SK-N-SH treated with all-trans-retinoic acid at 6 μM for 48 hours (cell line): ENCODE measurements at regions not wholly inside any gene's neighbourhood (a gene's known extent, or its start where the extent isn't known, plus 50 kb on each side); places are given as distances from the start of the nearest gene placed in this dataset.

Experiments
- ATAC-seq: fragments of 200-7000 bp; cut with Tn5 transposase; 3 replicates; pipeline ENCODE4 v1.9.1; 2020; ENCODE audit warnings: mild to moderate bottlenecking, moderate library complexity
- BACH2 ChIP-seq: fragments of 250-450 bp; sonication (Bioruptor Pico); IDR thresholded peaks from 2 replicates; pipeline ENCODE4 v1.9.0; 2021; ENCODE audit warnings: mild to moderate bottlenecking, borderline replicate concordance
- CSDC2 ChIP-seq: fragments of 250-450 bp; sonication (Bioruptor Pico); IDR thresholded peaks from 2 replicates; pipeline ENCODE4 v1.5.0; 2020; ENCODE audit warnings: mild to moderate bottlenecking, moderate library complexity
- ESRRG ChIP-seq: fragments of 250-450 bp; sonication (Bioruptor Pico); IDR thresholded peaks from 2 replicates; pipeline ENCODE4 v1.6.1; 2021; ENCODE audit warnings: mild to moderate bottlenecking
- GLIS3 ChIP-seq: fragments of 250-450 bp; sonication (Bioruptor Pico); IDR thresholded peaks from 2 replicates; pipeline ENCODE4 v1.5.0; 2020; ENCODE audit warnings: mild to moderate bottlenecking, moderate library complexity
- ISL1 ChIP-seq: fragments of 250-450 bp; sonication (Bioruptor Pico); IDR thresholded peaks from 2 replicates; pipeline ENCODE4 v2.1.2; 2022; ENCODE audit warnings: mild to moderate bottlenecking, moderate library complexity
- OSR1 ChIP-seq: fragments of 250-450 bp; sonication (Bioruptor Pico); IDR thresholded peaks from 2 replicates; pipeline ENCODE4 v1.8.0; 2022; ENCODE audit warnings: moderate library complexity, mild to moderate bottlenecking, inconsistent platforms
- PPARA ChIP-seq: fragments of 250-450 bp; sonication (Bioruptor Pico); IDR thresholded peaks from 2 replicates; pipeline ENCODE4 v1.5.0; 2020; ENCODE audit warnings: mild to moderate bottlenecking, borderline replicate concordance
- RARB ChIP-seq: fragments of 250-450 bp; sonication (Bioruptor Pico); IDR thresholded peaks from 2 replicates; pipeline ENCODE4 v1.8.0; 2021; ENCODE audit warnings: mild to moderate bottlenecking, moderate library complexity
- SNAI2 ChIP-seq: fragments of 250-450 bp; sonication (Bioruptor Pico); IDR thresholded peaks from 2 replicates; pipeline ENCODE4 v1.5.0; 2020; ENCODE audit warnings: mild to moderate bottlenecking, moderate library complexity
- TOX ChIP-seq: fragments of 250-450 bp; sonication (Bioruptor Pico); IDR thresholded peaks from 2 replicates; pipeline ENCODE4 v1.8.0; 2021; ENCODE audit warnings: mild to moderate bottlenecking, moderate library complexity, borderline replicate concordance
- ZC3H10 ChIP-seq: fragments of 250-450 bp; sonication (Bioruptor Pico); IDR thresholded peaks from 2 replicates; pipeline ENCODE4 v1.5.1; 2021; ENCODE audit warnings: mild to moderate bottlenecking, moderate library complexity
- ZFP3 ChIP-seq: fragments of 250-450 bp; sonication (Bioruptor Pico); IDR thresholded peaks from 2 replicates; pipeline ENCODE4 v1.5.0; 2020; ENCODE audit warnings: mild to moderate bottlenecking, moderate library complexity
- ZFP30 ChIP-seq: fragments of 450-650 bp; formaldehyde crosslinking; IDR thresholded peaks from 2 replicates; pipeline ENCODE4 v1.5.0; 2022; ENCODE audit warnings: mild to moderate bottlenecking, moderate library complexity
- ZNF565 ChIP-seq: fragments of 450-650 bp; formaldehyde crosslinking; conservative IDR thresholded peaks from 2 replicates; pipeline ENCODE4 v1.5.0; 2020; ENCODE audit warnings: low read depth, mild to moderate bottlenecking, moderate library complexity
- ZNF70 ChIP-seq: fragments of 450-650 bp; formaldehyde crosslinking; IDR thresholded peaks from 2 replicates; pipeline ENCODE4 v1.5.0; 2020; ENCODE audit warnings: mild to moderate bottlenecking, moderate library complexity
- ZNF8 ChIP-seq: fragments of 450-650 bp; formaldehyde crosslinking; IDR thresholded peaks from 2 replicates; pipeline ENCODE4 v1.5.0; 2020; ENCODE audit warnings: mild to moderate bottlenecking, moderate library complexity
- TF ChIP-seq, protein P1 (sequence below): fragments of 250-450 bp; sonication (Bioruptor Pico); IDR thresholded peaks from 2 replicates; pipeline ENCODE4 v1.5.0; 2020; ENCODE audit warnings: mild to moderate bottlenecking, moderate library complexity
- TF ChIP-seq, protein P2 (sequence below): fragments of 250-450 bp; sonication (Bioruptor Pico); IDR thresholded peaks from 2 replicates; pipeline ENCODE4 v1.8.0; 2020; ENCODE audit warnings: mild to moderate bottlenecking, moderate library complexity, borderline replicate concordance
- TF ChIP-seq, protein P3 (sequence below): fragments of 250-450 bp; sonication (Bioruptor Pico); IDR thresholded peaks from 2 replicates; pipeline ENCODE4 v1.5.1; 2020; ENCODE audit warnings: low read depth, mild to moderate bottlenecking, moderate library complexity
- TF ChIP-seq, protein P4 (sequence below): fragments of 250-450 bp; sonication (Bioruptor Pico); IDR thresholded peaks from 2 replicates; pipeline ENCODE4 v1.8.0; 2021; ENCODE audit warnings: low read depth, mild to moderate bottlenecking, moderate library complexity, borderline replicate concordance
- TF ChIP-seq, protein P5 (sequence below): fragments of 250-450 bp; sonication (Bioruptor Pico); IDR thresholded peaks from 2 replicates; pipeline ENCODE4 v1.5.1; 2021; ENCODE audit warnings: mild to moderate bottlenecking, moderate library complexity

DNA sequence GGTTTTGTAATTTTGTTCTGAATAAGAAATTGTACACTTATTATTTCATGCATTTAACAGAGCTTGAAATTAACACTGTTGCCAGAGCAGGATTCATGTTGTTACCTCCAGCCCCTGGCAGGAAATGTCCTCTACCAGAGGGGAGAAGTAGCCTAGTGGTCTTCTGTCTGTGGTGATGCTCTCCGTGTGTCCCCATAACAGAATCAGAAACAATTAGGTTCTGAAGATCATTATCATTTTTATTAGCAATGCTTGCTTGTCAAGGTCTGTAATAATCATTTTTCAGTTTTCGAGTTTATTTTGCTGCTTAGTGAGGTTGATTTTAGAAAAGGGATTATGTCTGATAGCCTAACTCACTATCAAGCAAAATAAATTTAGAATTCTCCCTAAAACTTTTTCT lies 116.6 kb upstream of the CNTNAP5 start:
- TF ChIP-seq ZNF8 (no peak), ESRRG (CRISPR knock-in tag) (no peak), BACH2 (no peak), ISL1 (CRISPR knock-in tag) (no peak), ZFP30 (CRISPR knock-in tag) (no peak), SNAI2 (CRISPR knock-in tag) (no peak)

DNA sequence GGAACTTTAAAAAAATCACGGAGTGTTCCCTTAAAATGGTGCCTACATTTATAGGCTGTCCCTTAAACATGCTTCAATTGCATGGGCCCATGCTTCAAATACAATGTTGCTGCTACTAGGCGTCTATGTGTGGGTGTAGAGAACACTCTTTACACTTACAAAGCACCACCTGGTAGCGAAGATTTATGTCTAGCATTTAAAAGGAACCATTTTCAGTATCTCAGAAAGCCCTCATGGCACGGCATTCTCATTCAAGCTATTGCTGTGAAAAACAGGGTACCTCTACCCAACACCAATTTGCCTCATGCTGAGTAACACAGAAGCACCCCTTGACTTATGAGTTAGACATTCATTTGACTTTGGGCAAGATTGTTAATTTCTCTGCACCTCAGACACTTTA lies 112.9 kb upstream of the CNTNAP5 start:
- ATAC-seq: no peak
- no peak for TF ChIP-seq OSR1 (CRISPR knock-in tag)
- TF ChIP-seq TOX (CRISPR knock-in tag): no peak
- TF ChIP-seq, protein P1, sequence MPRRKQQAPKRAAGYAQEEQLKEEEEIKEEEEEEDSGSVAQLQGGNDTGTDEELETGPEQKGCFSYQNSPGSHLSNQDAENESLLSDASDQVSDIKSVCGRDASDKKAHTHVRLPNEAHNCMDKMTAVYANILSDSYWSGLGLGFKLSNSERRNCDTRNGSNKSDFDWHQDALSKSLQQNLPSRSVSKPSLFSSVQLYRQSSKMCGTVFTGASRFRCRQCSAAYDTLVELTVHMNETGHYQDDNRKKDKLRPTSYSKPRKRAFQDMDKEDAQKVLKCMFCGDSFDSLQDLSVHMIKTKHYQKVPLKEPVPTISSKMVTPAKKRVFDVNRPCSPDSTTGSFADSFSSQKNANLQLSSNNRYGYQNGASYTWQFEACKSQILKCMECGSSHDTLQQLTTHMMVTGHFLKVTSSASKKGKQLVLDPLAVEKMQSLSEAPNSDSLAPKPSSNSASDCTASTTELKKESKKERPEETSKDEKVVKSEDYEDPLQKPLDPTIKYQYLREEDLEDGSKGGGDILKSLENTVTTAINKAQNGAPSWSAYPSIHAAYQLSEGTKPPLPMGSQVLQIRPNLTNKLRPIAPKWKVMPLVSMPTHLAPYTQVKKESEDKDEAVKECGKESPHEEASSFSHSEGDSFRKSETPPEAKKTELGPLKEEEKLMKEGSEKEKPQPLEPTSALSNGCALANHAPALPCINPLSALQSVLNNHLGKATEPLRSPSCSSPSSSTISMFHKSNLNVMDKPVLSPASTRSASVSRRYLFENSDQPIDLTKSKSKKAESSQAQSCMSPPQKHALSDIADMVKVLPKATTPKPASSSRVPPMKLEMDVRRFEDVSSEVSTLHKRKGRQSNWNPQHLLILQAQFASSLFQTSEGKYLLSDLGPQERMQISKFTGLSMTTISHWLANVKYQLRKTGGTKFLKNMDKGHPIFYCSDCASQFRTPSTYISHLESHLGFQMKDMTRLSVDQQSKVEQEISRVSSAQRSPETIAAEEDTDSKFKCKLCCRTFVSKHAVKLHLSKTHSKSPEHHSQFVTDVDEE: no peak
- no peak for TF ChIP-seq PPARA (CRISPR knock-in tag)
- TF ChIP-seq, protein P2, sequence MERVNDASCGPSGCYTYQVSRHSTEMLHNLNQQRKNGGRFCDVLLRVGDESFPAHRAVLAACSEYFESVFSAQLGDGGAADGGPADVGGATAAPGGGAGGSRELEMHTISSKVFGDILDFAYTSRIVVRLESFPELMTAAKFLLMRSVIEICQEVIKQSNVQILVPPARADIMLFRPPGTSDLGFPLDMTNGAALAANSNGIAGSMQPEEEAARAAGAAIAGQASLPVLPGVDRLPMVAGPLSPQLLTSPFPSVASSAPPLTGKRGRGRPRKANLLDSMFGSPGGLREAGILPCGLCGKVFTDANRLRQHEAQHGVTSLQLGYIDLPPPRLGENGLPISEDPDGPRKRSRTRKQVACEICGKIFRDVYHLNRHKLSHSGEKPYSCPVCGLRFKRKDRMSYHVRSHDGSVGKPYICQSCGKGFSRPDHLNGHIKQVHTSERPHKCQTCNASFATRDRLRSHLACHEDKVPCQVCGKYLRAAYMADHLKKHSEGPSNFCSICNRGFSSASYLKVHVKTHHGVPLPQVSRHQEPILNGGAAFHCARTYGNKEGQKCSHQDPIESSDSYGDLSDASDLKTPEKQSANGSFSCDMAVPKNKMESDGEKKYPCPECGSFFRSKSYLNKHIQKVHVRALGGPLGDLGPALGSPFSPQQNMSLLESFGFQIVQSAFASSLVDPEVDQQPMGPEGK (CRISPR knock-in tag): no peak
- TF ChIP-seq CSDC2 (CRISPR knock-in tag): no peak
- no peak for TF ChIP-seq ESRRG (CRISPR knock-in tag)
- TF ChIP-seq, protein P3, sequence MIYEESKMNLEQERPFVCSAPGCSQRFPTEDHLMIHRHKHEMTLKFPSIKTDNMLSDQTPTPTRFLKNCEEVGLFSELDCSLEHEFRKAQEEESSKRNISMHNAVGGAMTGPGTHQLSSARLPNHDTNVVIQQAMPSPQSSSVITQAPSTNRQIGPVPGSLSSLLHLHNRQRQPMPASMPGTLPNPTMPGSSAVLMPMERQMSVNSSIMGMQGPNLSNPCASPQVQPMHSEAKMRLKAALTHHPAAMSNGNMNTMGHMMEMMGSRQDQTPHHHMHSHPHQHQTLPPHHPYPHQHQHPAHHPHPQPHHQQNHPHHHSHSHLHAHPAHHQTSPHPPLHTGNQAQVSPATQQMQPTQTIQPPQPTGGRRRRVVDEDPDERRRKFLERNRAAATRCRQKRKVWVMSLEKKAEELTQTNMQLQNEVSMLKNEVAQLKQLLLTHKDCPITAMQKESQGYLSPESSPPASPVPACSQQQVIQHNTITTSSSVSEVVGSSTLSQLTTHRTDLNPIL (CRISPR knock-in tag): no peak
- TF ChIP-seq ZFP30 (CRISPR knock-in tag): no peak

More for the DNA sequence above, 116.6 kb upstream of the CNTNAP5 start:
- ATAC-seq: no peak

DNA sequence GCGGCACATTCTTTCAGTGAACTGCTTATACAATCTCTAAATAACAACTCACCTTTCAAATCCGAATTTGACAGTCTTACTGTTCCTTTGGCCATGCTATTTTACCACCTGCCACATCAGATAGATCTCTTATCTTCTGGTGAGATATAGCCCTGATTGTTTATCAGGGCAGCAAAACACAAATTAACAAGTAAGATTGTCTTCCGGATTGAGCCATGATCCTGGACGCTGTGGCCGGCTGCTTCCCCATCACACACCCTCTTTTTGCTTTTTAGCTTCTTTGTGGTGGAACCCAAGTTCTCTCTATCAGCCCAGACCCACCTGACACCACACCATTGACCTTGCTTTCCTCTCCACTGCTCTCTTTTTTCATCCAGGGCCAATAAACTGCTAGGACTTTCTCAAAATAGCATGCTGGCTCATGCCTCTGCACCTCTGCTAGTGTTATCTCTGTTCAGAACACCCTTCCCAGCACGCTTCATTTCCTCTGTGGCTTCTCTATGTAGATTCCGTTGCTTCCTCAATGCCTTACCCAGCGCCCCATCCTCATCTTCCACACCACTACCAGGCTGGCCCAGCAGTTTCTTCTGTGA lies 111.8 kb upstream of the CNTNAP5 start:
- no peak for ATAC-seq
- TF ChIP-seq ZC3H10: no peak
- TF ChIP-seq, protein P1: no peak
- TF ChIP-seq, protein P4, sequence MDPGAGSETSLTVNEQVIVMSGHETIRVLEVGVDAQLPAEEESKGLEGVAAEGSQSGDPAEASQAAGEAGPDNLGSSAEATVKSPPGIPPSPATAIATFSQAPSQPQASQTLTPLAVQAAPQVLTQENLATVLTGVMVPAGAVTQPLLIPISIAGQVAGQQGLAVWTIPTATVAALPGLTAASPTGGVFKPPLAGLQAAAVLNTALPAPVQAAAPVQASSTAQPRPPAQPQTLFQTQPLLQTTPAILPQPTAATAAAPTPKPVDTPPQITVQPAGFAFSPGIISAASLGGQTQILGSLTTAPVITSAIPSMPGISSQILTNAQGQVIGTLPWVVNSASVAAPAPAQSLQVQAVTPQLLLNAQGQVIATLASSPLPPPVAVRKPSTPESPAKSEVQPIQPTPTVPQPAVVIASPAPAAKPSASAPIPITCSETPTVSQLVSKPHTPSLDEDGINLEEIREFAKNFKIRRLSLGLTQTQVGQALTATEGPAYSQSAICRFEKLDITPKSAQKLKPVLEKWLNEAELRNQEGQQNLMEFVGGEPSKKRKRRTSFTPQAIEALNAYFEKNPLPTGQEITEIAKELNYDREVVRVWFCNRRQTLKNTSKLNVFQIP (CRISPR knock-in tag): no peak
- TF ChIP-seq ZNF70 (CRISPR knock-in tag): no peak
- no peak for TF ChIP-seq ZNF565 (CRISPR knock-in tag)
- no peak for TF ChIP-seq GLIS3 (CRISPR knock-in tag)
- TF ChIP-seq OSR1 (CRISPR knock-in tag): no peak
- TF ChIP-seq ZNF8: no peak
- no peak for TF ChIP-seq CSDC2 (CRISPR knock-in tag)
- TF ChIP-seq BACH2: no peak
- no peak for TF ChIP-seq PPARA (CRISPR knock-in tag)
- TF ChIP-seq, protein P3 (CRISPR knock-in tag): no peak
- TF ChIP-seq ISL1 (CRISPR knock-in tag): no peak
- TF ChIP-seq, protein P5, sequence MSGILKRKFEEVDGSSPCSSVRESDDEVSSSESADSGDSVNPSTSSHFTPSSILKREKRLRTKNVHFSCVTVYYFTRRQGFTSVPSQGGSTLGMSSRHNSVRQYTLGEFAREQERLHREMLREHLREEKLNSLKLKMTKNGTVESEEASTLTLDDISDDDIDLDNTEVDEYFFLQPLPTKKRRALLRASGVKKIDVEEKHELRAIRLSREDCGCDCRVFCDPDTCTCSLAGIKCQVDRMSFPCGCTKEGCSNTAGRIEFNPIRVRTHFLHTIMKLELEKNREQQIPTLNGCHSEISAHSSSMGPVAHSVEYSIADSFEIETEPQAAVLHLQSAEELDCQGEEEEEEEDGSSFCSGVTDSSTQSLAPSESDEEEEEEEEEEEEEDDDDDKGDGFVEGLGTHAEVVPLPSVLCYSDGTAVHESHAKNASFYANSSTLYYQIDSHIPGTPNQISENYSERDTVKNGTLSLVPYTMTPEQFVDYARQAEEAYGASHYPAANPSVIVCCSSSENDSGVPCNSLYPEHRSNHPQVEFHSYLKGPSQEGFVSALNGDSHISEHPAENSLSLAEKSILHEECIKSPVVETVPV: no peak
- TF ChIP-seq ZFP30 (CRISPR knock-in tag): no peak
- no peak for TF ChIP-seq RARB (CRISPR knock-in tag)
- no peak for TF ChIP-seq ZFP3
- TF ChIP-seq, protein P2 (CRISPR knock-in tag): no peak
- no peak for TF ChIP-seq SNAI2 (CRISPR knock-in tag)
